Fibroblast of skin of right biceps (primary cell): ENCODE measurements at regions not wholly inside any gene's neighbourhood (a gene's known extent, or its start where the extent isn't known, plus 50 kb on each side); places are given as distances from the start of the nearest gene placed in this dataset.
"Not testable (repeated sequence)": the region's sequence is repeated elsewhere in the genome, so short reads cannot be mapped to it uniquely, and the experiment has no call there.

Source experiments
- DNase-seq: peaks from one replicate; pipeline ENCODE4 v3.0.0-alpha.2; 2013

- peak; percentile 8 for DNase-seq
Observed at GRCh38 chr1:188937965-188938551, 1539.6 kb downstream of the BRINP3 start.

DNA sequence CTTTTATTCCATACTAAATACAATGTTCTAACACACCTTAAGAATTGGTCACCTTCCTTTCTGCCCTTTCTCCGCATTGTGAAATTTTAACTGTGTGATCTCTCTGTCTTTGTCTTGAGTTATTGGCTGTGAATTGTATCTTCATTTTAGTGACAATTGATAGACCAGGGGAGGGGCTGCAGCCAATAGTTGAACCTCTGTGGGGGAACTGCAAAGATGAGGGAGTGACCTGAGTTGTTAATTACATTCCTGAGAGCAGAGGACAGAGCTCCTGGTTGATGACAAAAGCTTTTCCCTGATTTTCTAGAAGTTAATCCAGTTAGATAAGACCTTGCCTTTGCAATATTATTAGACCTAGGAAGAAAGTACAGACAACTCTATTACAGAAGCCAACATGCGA, 1535.7 kb downstream of the BRINP3 start:
- DNase-seq: no peak

GRCh38 chr1:188949701-188950100, 1528.0 kb downstream of the BRINP3 start:
- DNase-seq: peak; percentile 4

DNA sequence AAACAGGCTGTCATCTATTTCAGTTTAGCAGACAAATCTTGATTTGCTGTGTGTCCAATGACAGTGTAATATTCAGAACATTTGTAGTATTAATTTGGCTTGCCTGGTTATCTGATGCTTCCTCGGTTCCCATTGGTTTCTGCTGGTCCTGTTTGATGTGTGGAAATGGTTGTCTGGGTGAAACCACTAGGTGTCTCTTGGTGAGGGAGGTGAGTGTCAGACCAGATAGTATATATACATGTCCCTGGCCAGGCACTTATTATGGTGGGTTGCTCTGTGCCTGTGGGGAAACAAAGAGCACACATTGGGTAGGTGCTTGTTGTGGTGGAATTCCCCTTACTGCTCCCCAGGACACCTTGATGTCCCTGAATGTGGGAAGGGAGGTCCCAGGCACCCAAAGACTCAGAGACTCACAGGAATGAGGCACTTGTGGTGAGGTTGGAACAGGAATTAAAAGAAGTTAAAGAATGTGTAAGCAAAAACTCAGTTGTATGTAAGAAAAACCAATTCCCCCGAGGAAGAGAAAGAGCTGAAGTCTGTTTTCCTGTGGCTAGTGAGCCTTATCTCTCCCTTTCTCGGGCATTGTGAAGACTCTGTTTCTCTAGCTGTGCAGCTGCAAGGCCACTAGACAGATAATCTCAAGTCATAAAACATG, 1519.1 kb downstream of the BRINP3 start:
- no peak for DNase-seq

DNA sequence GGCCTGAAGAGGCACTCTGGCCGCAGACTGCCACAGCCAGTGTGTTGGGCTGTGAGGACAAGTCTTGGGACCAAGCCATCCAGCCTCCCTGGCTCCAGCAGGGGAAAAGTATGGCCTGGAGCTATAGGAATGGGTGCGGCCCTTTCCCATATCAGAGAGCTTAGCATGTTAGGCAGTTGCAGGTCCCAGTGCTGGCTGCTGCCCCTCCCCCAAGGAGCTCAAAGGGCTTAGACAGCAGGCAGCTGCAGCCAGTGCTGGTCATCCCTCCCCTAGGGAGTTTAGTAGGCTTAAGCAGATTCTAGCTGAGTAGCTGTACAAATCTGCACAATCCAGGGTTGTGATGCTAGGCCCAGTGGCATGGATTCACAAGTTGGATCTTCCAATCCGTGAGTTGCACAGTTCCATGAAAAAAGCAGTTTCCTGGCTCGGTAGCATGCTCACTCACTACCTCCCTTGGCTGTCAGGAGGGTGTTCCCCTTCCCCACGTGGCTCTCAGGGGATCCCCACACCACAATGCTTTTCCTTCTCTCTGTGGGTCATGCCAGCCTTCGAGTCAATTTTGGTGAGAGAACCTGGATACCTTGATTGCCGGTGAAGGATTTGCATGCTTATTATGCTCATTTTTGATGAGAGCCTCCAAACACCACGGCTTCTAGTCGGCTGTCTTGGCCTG, 1490.8 kb downstream of the BRINP3 start:
- DNase-seq: no peak

DNA sequence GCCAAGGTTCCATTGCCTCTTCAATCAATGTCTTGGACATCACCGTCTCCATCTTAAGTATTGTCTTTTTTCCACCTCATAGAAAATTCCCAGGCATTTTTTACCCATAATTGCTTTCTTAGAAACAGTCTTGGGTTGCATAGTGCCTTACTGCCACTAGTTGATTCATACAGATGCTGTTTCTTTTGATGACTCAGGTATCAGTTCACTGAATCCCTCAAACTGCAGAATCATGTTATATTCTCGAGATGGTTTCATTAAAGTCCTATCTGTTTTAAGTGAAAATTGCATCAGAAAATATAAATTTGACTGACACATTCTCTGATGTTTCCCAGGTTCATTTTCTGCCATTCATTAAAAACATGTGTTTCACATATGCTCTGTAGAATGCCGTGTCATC, 1489.1 kb downstream of the BRINP3 start:
- no peak for DNase-seq

DNA sequence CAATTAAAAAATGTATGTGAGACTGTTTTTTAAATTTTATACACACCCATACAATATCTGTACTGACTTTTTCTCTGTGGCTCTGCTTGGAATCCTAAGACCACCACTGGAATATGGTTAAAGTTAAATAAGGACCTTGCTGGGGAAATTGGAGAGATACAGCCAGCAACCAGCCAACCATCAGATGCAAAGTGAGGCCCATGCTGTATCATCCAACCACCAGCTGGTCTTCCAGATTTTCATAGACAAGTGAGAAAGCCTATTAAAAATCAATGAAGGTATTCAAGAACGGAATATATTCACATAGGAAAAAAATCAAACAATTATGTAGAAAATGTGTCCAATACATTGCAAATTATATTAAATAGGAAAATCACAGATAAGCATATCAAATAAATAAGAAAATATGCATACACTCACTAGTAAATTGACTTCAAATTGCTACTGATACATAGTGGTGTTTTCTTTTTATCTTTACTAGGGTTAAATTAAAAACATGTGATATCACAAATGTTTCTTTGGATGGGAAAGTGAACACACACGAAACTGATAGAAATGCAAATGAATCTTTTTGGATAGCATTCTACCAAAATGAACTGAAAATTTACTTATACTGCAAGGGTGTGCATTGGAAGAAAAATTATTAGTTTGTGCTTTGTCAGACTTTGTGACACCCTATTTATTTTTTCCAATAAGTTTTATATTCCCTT, 1486.3 kb downstream of the BRINP3 start:
- no peak for DNase-seq

DNA sequence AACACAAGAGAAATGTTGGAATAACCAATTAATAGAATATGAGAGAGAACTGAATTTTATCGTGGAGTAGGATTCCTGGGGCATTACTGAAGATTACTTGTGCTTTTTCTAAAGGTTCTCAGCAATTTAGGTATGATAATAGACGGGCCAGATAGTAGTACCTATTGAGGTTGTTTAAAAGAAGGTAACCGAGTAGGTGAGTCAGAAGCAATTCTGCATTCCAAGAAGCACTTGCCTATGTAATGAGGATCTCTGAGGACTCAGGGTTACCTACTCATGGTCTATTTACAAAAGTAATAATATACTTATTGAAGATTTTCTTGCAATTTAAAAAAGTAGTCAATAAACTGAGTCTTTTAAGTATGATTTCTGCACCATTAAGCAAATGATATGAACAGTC, 1469.8 kb downstream of the BRINP3 start:
- no peak for DNase-seq

GRCh38 chr1:189021577-189021976, 1456.1 kb downstream of the BRINP3 start:
- no peak for DNase-seq

GRCh38 chr1:189022015-189022414, 1455.6 kb downstream of the BRINP3 start:
- DNase-seq: no peak

DNA sequence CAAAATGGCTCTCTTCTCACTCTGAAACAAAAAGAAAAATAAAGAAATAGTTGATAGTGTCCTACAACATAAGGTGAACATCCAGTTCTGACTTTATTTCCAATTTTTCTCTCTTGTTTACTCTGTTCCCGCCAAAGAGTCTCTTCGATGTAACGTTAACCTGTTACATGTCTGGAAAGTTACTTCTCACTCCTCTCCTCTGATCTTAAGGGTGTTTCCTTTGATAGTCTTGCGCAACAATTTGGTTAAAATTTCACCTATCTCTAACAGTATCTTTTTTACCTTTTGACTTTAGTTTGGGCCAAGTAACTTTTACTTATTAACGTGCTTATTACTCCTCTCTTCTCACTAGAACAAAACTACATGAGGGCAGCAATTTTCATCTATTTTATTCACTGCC, 1450.2 kb downstream of the BRINP3 start:
- DNase-seq: no peak

DNA sequence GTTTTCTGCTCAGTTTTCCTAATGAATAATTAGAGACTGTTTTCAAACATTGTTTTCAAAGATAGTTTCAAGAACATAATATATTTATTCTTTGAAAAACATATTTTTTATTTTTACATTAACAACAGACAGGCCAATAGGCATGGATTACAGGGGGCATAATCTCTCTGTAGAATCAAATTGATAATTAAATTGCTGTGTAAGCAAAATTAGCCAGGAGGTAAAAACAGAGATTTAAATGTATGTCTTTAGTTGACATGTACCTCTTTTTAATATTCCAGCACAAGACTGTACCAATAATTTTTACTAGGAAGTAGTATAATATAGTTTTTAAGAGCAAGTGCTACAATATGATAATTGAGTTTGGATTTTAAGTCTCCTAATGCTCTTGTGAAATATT, 1444.5 kb downstream of the BRINP3 start:
- no peak for DNase-seq

DNA sequence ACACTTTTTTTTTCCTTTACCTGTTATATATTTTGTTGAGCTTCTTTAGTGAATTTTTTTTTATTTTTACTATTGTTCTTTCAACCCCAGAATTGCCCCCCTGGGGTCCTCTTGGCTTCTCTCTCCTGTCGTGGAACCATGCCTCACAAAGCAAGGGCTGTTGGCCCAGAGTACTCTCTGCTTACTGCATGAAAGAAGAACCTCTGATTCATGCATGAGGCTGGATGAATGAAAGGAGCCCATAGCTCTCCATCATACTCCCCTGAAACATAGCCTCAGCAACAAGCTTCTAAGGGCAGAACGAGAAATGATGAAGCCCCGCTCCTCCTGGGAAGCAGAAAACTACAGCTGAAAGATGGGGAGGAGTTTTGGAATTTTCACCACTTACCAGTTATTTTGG, 1441.0 kb downstream of the BRINP3 start:
- DNase-seq: no peak

DNA sequence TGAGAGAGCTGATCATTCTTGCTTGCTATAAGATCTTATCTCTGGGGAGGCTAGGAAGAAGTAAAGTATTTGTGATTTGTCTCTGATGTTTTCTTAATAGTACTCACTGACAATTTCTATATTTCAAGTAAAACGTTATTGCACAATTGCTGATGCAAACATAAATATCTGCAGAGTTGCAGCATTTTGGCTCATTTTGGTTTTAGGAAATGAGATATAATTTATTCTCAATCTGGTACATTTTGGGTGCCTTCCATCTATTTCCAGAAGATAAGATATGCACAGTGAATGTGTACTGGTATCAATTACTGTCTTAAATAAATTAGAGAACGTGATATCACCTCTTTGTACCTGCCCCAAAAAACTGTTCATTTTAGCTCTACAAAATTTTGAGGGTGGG, 1431.5 kb downstream of the BRINP3 start:
- DNase-seq: no peak

- no peak for DNase-seq
Observed at GRCh38 chr1:189084811-189085210, 1392.9 kb downstream of the BRINP3 start.

- no peak for DNase-seq
Observed at GRCh38 chr1:189103956-189104355, 1373.7 kb downstream of the BRINP3 start.

DNA sequence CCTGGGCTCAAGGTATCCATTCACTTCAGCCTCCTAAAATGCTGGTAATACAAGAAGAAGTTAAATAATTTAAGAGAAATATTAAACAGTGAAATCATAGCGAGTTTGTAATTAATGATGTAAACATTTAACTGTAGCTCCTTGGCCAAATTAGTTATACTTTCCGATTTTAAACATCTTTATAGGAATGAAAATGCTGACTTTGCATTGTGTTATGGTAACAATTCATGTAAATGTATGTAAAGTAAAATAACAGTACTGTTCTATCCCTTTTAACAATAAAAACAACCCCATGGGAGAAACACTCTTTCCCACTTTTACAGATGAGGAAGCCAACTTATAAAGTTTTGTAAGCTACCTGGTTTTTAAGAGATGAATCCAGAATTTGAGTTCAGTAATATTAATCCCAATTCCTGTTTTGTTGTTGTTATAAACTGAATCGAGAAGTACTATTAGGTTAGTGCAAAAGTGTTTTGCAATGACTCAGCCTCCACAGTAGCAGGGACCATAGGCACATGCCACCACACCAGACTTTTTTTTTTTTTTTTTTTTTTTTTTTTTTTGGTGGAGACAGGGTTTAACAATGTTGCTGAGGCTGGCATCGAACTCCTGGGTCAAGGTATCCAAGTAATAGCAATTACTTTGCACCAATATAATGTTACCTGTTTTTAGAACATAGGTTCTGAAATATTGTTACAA, 1360.4 kb downstream of the BRINP3 start:
- DNase-seq: no peak

DNA sequence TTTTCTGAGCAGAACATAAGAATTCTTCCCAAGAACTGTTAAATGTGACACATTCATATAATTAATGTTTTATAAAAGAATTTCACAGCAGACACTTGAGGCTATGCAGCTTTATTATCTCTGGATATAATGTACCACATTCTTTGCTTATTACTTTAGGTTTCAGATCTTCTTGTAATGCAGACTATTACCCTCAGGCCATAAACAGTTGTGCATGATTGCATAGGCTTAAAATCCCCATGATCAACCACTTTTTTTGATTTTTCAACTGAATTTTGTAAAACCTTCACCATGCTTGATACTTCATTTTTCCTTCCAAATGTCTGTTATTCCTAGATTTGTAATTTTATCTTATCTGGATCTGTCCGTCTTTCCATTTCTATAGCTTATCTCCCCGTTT, 1355.7 kb downstream of the BRINP3 start:
- no peak for DNase-seq

- no peak for DNase-seq
Observed at GRCh38 chr1:189125694-189126093, 1352.0 kb downstream of the BRINP3 start.

DNA sequence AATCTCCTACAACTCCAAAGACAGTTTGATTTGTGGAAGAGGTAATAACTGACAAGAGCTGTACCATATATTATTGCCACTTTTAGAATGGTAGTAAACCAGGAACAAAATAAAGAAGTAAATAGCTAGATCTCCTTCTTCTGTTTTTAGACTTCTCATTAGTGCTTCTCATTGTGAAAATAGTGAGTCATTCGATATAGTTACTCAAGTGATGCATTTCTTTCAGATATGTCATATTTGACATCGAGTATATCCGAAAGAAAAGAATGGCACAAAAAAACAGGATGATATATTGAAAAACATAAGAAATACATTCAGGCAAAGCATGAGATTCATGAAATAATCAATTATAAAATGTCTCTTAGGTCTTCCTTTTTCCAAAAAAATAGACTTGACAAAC, 1346.1 kb downstream of the BRINP3 start:
- DNase-seq: no peak

DNA sequence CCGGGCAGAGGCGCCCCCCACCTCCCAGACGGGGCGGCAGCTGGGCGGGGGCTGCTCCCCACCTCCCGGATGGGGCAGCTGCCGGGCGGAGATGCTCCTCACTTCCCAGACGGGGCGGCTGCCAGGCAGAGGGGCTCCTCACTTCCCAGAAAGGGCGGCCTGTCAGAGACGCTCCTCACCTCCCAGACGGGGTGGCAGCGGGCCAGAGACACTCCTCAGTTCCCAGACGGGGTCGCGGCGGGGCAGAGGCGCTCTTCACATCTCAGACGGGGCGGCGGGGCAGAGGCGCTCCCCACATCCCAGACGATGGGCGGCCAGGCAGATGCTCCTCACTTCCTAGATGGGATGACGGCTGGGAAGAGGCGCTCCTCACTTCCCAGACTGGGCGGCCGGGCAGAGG, 1337.9 kb downstream of the BRINP3 start:
- DNase-seq: not testable (repeated sequence)

- DNase-seq: no peak
Observed at GRCh38 chr1:189141056-189141455, 1336.6 kb downstream of the BRINP3 start.
